HFF-Myc (cell line): ENCODE measurements at regions not wholly inside any gene's neighbourhood (a gene's known extent, or its start where the extent isn't known, plus 50 kb on each side); places are given as distances from the start of the nearest gene placed in this dataset.
"Not testable (repeated sequence)": the region's sequence is repeated elsewhere in the genome, so short reads cannot be mapped to it uniquely, and the experiment has no call there.

Source experiments
- DNase-seq: peaks from one replicate; pipeline ENCODE4 v3.0.0-alpha.2; 2011; ENCODE audit warnings: low read depth; ENCODE audit errors: extremely low read depth
- H3K4me3 ChIP-seq: replicated peaks from 2 replicates; pipeline ENCODE4 v1.5.1; 2011; ENCODE audit warnings: low read depth, mild to moderate bottlenecking, control low read depth, low read length
- CTCF ChIP-seq: IDR thresholded peaks from 2 replicates; pipeline ENCODE4 v1.5.1; 2012; ENCODE audit warnings: mild to moderate bottlenecking, low read depth, low read length, control low read depth; ENCODE audit errors: missing control alignments

GRCh38 chr16:85532147-85532546 lies 81.0 kb upstream of the GSE1 start:
- no peak for TF ChIP-seq CTCF
- no peak for DNase-seq

GRCh38 chr16:85533593-85533992 lies 79.5 kb upstream of the GSE1 start:
- H3K4me3 ChIP-seq, DNase-seq: not testable (repeated sequence)

More at GRCh38 chr16:85532147-85532546, 81.0 kb upstream of the GSE1 start:
- H3K4me3 ChIP-seq = no peak overlapping the region

- no peak for DNase-seq
- H3K4me3 ChIP-seq = no peak overlapping the region
- TF ChIP-seq CTCF = no peak
Measured at GRCh38 chr16:85534536-85535351, 78.4 kb upstream of the GSE1 start.

GRCh38 chr16:85535352-85536072 lies 77.6 kb upstream of the GSE1 start:
- H3K4me3 ChIP-seq = no peak overlapping the region
- no peak for TF ChIP-seq CTCF
- DNase-seq = no peak

GRCh38 chr16:85536073-85536410 lies 77.1 kb upstream of the GSE1 start:
- no peak overlapping the region for H3K4me3 ChIP-seq
- TF ChIP-seq CTCF = no peak
- no peak for DNase-seq

- no peak for DNase-seq
- no peak for TF ChIP-seq CTCF
- H3K4me3 ChIP-seq = no peak overlapping the region
Measured at GRCh38 chr16:85536411-85537330, 76.5 kb upstream of the GSE1 start.
